ENCODE measurements at regions not wholly inside any gene's neighbourhood (a gene's known extent, or its start where the extent isn't known, plus 50 kb on each side); places are given as distances from the start of the nearest gene placed in this dataset.

- TF ChIP-seq CTCF (IDR thresholded peaks at IDR 0.05; ENCODE audit: control insufficient read depth, extremely low read depth, insufficient read depth): no peak
- no peak for DNase-seq (ENCODE audit: low read depth)
- H3K4me3 ChIP-seq (ENCODE audit: low read depth, low read length): no peak overlapping the region
Observed at GRCh38 chr4:186807808-186808629, 84.4 kb upstream of the FAT1 start.

GRCh38 chr4:186808630-186809018 lies 85.0 kb upstream of the FAT1 start:
- TF ChIP-seq CTCF (IDR thresholded peaks at IDR 0.05; ENCODE audit: control insufficient read depth, extremely low read depth, insufficient read depth): no peak
- H3K4me3 ChIP-seq (ENCODE audit: low read depth, low read length): no peak overlapping the region
- DNase-seq (ENCODE audit: low read depth): no peak

GRCh38 chr4:186809070-186809469 lies 85.4 kb upstream of the FAT1 start:
- no peak overlapping the region for H3K4me3 ChIP-seq (ENCODE audit: low read depth, low read length)
- no peak for DNase-seq (ENCODE audit: low read depth)
- TF ChIP-seq CTCF (IDR thresholded peaks at IDR 0.05; ENCODE audit: control insufficient read depth, extremely low read depth, insufficient read depth): no peak

- H3K4me3 ChIP-seq (ENCODE audit: low read depth, low read length): no peak overlapping the region
- no peak for DNase-seq (ENCODE audit: low read depth)
- TF ChIP-seq CTCF (IDR thresholded peaks at IDR 0.05; ENCODE audit: control insufficient read depth, extremely low read depth, insufficient read depth): no peak
Observed at GRCh38 chr4:186810613-186811150, 87.0 kb upstream of the FAT1 start.

- no peak for DNase-seq (ENCODE audit: low read depth)
- H3K4me3 ChIP-seq (ENCODE audit: low read depth, low read length): no peak overlapping the region
- TF ChIP-seq CTCF (IDR thresholded peaks at IDR 0.05; ENCODE audit: control insufficient read depth, extremely low read depth, insufficient read depth): no peak
Observed at GRCh38 chr4:186812592-186812991, 88.9 kb upstream of the FAT1 start.

GRCh38 chr4:186813377-186814068 lies 89.9 kb upstream of the FAT1 start:
- no peak for TF ChIP-seq CTCF (IDR thresholded peaks at IDR 0.05; ENCODE audit: control insufficient read depth, extremely low read depth, insufficient read depth)
- no peak overlapping the region for H3K4me3 ChIP-seq (ENCODE audit: low read depth, low read length)
- no peak for DNase-seq (ENCODE audit: low read depth)
